Stimulated activated CD4-positive, alpha-beta T cell treated with anti-CD3 and anti-CD28 coated beads, Interleukin-1b, Interleukin-23, amount 100 ng/mL, for 4 hours (primary cell): ENCODE measurements at regions not wholly inside any gene's neighbourhood (a gene's known extent, or its start where the extent isn't known, plus 50 kb on each side); places are given as distances from the start of the nearest gene placed in this dataset.
"Not testable (repeated sequence)": the region's sequence is repeated elsewhere in the genome, so short reads cannot be mapped to it uniquely, and the experiment has no call there.

Experiments
- DNase-seq, 2 donors: peaks; one replicate each; pipeline ENCODE4 v3.0.0-alpha.2; 2020; ENCODE audit warnings: low read depth in 2 of 2

- DNase-seq, result no peak
These were observed 354.9 kb downstream of the RSL24D1 start for GRCh38 chr15:54841701-54842305.

- DNase-seq, result no peak
These were observed 355.9 kb downstream of the RSL24D1 start for GRCh38 chr15:54840621-54841398.

GRCh38 chr15:54839379-54839778 lies 357.4 kb downstream of the RSL24D1 start:
- DNase-seq, result no peak

- DNase-seq, result no peak
These were observed 360.5 kb downstream of the RSL24D1 start for GRCh38 chr15:54836052-54836795.

- no peak for DNase-seq
These were observed 366.9 kb downstream of the RSL24D1 start for GRCh38 chr15:54829821-54830220.

- DNase-seq, result no peak
These were observed 375.9 kb downstream of the RSL24D1 start for GRCh38 chr15:54820811-54821210.

GRCh38 chr15:54820098-54820497 lies 376.6 kb downstream of the RSL24D1 start:
- DNase-seq, result no peak

GRCh38 chr15:54816401-54816800 lies 380.3 kb downstream of the RSL24D1 start:
- no peak for DNase-seq

GRCh38 chr15:54815556-54815955 lies 381.2 kb downstream of the RSL24D1 start:
- DNase-seq, result no peak

GRCh38 chr15:54812383-54812782 lies 384.4 kb downstream of the RSL24D1 start:
- DNase-seq, result no peak

- no peak for DNase-seq
These were observed 386.2 kb downstream of the RSL24D1 start for GRCh38 chr15:54810496-54810895.

- no peak for DNase-seq
These were observed 386.7 kb downstream of the RSL24D1 start for GRCh38 chr15:54810031-54810430.

GRCh38 chr15:54808321-54808720 lies 388.4 kb downstream of the RSL24D1 start:
- DNase-seq, result no peak

GRCh38 chr15:54803987-54804386 lies 392.8 kb downstream of the RSL24D1 start:
- DNase-seq, result no peak

- DNase-seq, result no peak
These were observed 393.5 kb downstream of the RSL24D1 start for GRCh38 chr15:54803134-54803808.

- no peak for DNase-seq
These were observed 404.2 kb downstream of the RSL24D1 start for GRCh38 chr15:54792526-54792925.

- DNase-seq, result no peak
These were observed 406.0 kb downstream of the RSL24D1 start for GRCh38 chr15:54790693-54791092.

GRCh38 chr15:54789376-54789775 lies 407.4 kb downstream of the RSL24D1 start:
- no peak for DNase-seq

GRCh38 chr15:54781220-54781619 lies 415.5 kb downstream of the RSL24D1 start:
- DNase-seq, result not testable (repeated sequence)

GRCh38 chr15:54779271-54779670 lies 417.5 kb downstream of the RSL24D1 start:
- DNase-seq, result no peak

- no peak for DNase-seq
These were observed 420.3 kb downstream of the RSL24D1 start for GRCh38 chr15:54776410-54776809.

- no peak for DNase-seq
These were observed 424.1 kb downstream of the RSL24D1 start for GRCh38 chr15:54772663-54773062.
